ENCODE measurements at regions not wholly inside any gene's neighbourhood (a gene's known extent, or its start where the extent isn't known, plus 50 kb on each side); places are given as distances from the start of the nearest gene placed in this dataset.

GRCh38 chr17:83024218-83024971 is 55.0 kb upstream of the METRNL start:
- TF ChIP-seq MAFK (IDR thresholded peaks at IDR 0.05; ENCODE audit: low read length): no peak
- TF ChIP-seq YY1 (IDR thresholded peaks at IDR 0.05; ENCODE audit: borderline replicate concordance in 1 of 3, control insufficient read depth in 1 of 3, extremely low read depth in 1 of 3, insufficient read depth in 3 of 3, insufficient read length in 1 of 3, insufficient replicate concordance in 2 of 3, low read depth in 1 of 3, low read length in 2 of 3): no peak
- no peak for TF ChIP-seq XRCC5 (IDR thresholded peaks at IDR 0.05; ENCODE audit: low read depth, low read length)
- no peak for TF ChIP-seq NR3C1 (CRISPR knock-in tag; IDR thresholded peaks at IDR 0.05)
- TF ChIP-seq TARDBP (IDR thresholded peaks at IDR 0.05): no peak
- TF ChIP-seq NFYB (IDR thresholded peaks at IDR 0.05; ENCODE audit: extremely low read depth, insufficient read length): no peak
- no peak for TF ChIP-seq CTCF (IDR thresholded peaks at IDR 0.05 in 2 of 3, conservative IDR thresholded peaks at IDR 0.05 in 1 of 3; ENCODE audit: insufficient read depth in 2 of 3, low read depth in 1 of 3, low read length in 3 of 3)
- TF ChIP-seq, protein P1, sequence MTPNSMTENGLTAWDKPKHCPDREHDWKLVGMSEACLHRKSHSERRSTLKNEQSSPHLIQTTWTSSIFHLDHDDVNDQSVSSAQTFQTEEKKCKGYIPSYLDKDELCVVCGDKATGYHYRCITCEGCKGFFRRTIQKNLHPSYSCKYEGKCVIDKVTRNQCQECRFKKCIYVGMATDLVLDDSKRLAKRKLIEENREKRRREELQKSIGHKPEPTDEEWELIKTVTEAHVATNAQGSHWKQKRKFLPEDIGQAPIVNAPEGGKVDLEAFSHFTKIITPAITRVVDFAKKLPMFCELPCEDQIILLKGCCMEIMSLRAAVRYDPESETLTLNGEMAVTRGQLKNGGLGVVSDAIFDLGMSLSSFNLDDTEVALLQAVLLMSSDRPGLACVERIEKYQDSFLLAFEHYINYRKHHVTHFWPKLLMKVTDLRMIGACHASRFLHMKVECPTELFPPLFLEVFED (CRISPR knock-in tag; conservative IDR thresholded peaks at IDR 0.05): no peak

Measured in K562 (cell line).